Heart right ventricle (tissue), 16 donors: ENCODE measurements at regions not wholly inside any gene's neighbourhood (a gene's known extent, or its start where the extent isn't known, plus 50 kb on each side); places are given as distances from the start of the nearest gene placed in this dataset.

Experiments
- ATAC-seq, 8 donors: fragments of 200-7000 bp; cut with Tn5 transposase; one replicate each; pipeline ENCODE4 v1.9.1; 2020; ENCODE audit warnings: mild to moderate bottlenecking in 8 of 8, moderate library complexity in 8 of 8, moderate number of reproducible peaks in 1 of 8
- DNase-seq, 2 donors: peaks; one replicate each; pipeline ENCODE4 v3.0.0-alpha.2; 2020
- H3K27ac ChIP-seq, 10 donors: fragments of 200-600 bp; sonication (generic) in 2 of 10; one replicate each; pipeline versions ENCODE4 v1.5.0 to v1.8.0; 2020 to 2022; ENCODE audit warnings: mild to moderate bottlenecking in 3 of 10
- H3K27me3 ChIP-seq, 7 donors: fragments of 200-600 bp; one replicate each; pipeline ENCODE4 v1.8.0; 2021 to 2022; ENCODE audit warnings: mild to moderate bottlenecking in 2 of 7
- H3K36me3 ChIP-seq, 9 donors: fragments of 200-600 bp; sonication (generic) in 1 of 9; one replicate each; pipeline versions ENCODE4 v1.5.0 to v1.8.0; 2020 to 2022; ENCODE audit warnings: mild to moderate bottlenecking in 2 of 9
- H3K4me1 ChIP-seq, 9 donors: fragments of 200-600 bp; sonication (generic) in 1 of 9; one replicate each; pipeline versions ENCODE4 v1.5.0 to v1.8.0; 2020 to 2022; ENCODE audit warnings: mild to moderate bottlenecking in 4 of 9
- H3K4me3 ChIP-seq, 10 donors: fragments of 200-600 bp; sonication (generic) in 2 of 10; one replicate each; pipeline versions ENCODE4 v1.5.0 to v1.8.0; 2020 to 2022; ENCODE audit warnings: mild to moderate bottlenecking in 7 of 10, moderate library complexity in 2 of 10
- H3K9me3 ChIP-seq, 11 donors: fragments of 200-600 bp in 10 of 11; sonication (generic) in 2 of 11; one replicate each; pipeline versions ENCODE4 v1.5.0 to v1.8.0; 2013 to 2022; ENCODE audit warnings: mild to moderate bottlenecking in 2 of 11, control low read depth in 1 of 11, moderate library complexity in 1 of 11
- WGBS, 2 donors: extraction: QIAGEN DNeasy Blood & Tissue Kit; methylation state at CpG; one replicate each; pipeline ENCODE4 v1.1.7; 2013; ENCODE audit warnings: inconsistent platforms in 1 of 2; 5-methylcytosine and 5-hydroxymethylcytosine counted together
- intact Hi-C, 10 donors: fragments of 100-400 bp; cut with DNase I; formaldehyde crosslinking; loops; one replicate each; pipeline versions ENCODE4 v1.11.1 to v1.14.2; 2022
- TF ChIP-seq, protein P1 (sequence below), 9 donors: fragments of 200-600 bp; sonication (generic) in 2 of 9; IDR thresholded peaks; one replicate each; pipeline versions ENCODE4 v1.5.0 to v1.8.0; 2021 to 2022; ENCODE audit warnings: antibody characterized with exemption in 9 of 9, mild to moderate bottlenecking in 5 of 9, moderate library complexity in 1 of 9
- donor health status: Arrhythmogenic right ventricular cardiomyopathy.
- donor health status: ischemic (EF 13 %, LVEDD 7.1; RV severe dilation, severe dysfunction).
- donor health status: healthy with polysubstance abuse.
- donor health status: DM: no; HTN: yes; CAD: no.
- donor health status: DM: no; HTN: no; CAD: no.
- donor health status: ischemic (EF 25% LVEDD 6.9; RV normal size, moderate dysfunction).
- donor health status: ischemic (EF 25% LVEDD 5.7; RV mildly dilated, moderate dysfunction).
- donor health status: healthy.
- donor health status: DM: yes; HTN: yes; CAD: no.
- donor health status: Ischemic cardiomyopathy.
- donor health status: ischemic (EF 35%, LVEDD 5.7; RV mildly dilated, moderate dysfunction).
- donor health status: nonischemic (EF 11% LVEDD 7.7; RV severe dilation, severe dysfunction).
- donor health status: DM: yes; HTN: yes; CAD: no.
- donor health status: PGD.
- donor health status: ischemic (EF 29% LVEDD 5.4; RV normal size, mild dysfunction).
- donor health status: nonischemic (EF 23%, LVEDD 6.1; RV moderate dilation, normal function).

GRCh38 chr11:127596433-127596832, 595.9 kb upstream of the KIRREL3 start:
- whole genome bisulfite sequencing, 2 donors: 76 to 82% methylated on average over 3 of the region's 3 CpGs
- H3K9me3 ChIP-seq: no peaks in the 10 kb centered on the region
- no peak overlapping the region for H3K4me3 ChIP-seq

GRCh38 chr11:127592371-127592770, 591.8 kb upstream of the KIRREL3 start:
- TF ChIP-seq, protein P1, sequence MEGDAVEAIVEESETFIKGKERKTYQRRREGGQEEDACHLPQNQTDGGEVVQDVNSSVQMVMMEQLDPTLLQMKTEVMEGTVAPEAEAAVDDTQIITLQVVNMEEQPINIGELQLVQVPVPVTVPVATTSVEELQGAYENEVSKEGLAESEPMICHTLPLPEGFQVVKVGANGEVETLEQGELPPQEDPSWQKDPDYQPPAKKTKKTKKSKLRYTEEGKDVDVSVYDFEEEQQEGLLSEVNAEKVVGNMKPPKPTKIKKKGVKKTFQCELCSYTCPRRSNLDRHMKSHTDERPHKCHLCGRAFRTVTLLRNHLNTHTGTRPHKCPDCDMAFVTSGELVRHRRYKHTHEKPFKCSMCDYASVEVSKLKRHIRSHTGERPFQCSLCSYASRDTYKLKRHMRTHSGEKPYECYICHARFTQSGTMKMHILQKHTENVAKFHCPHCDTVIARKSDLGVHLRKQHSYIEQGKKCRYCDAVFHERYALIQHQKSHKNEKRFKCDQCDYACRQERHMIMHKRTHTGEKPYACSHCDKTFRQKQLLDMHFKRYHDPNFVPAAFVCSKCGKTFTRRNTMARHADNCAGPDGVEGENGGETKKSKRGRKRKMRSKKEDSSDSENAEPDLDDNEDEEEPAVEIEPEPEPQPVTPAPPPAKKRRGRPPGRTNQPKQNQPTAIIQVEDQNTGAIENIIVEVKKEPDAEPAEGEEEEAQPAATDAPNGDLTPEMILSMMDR (IDR thresholded peaks at IDR 0.05): no peak
- WGBS, 2 donors: 64 to 67% methylated on average over 1 of the region's 1 CpG
- H3K27me3 ChIP-seq: no peaks in the 10 kb centered on the region
- no peaks in the 10 kb centered on the region for H3K4me1 ChIP-seq
- H3K9me3 ChIP-seq: no peaks in the 10 kb centered on the region
- no peak for ATAC-seq
- H3K27ac ChIP-seq: no peak overlapping the region
- H3K36me3 ChIP-seq: no peaks in the 10 kb centered on the region
- no peak for DNase-seq
- intact Hi-C loops: no loop called here
- no peak overlapping the region for H3K4me3 ChIP-seq

More at GRCh38 chr11:127596433-127596832, 595.9 kb upstream of the KIRREL3 start:
- intact Hi-C loops: loop anchor here in 1 of 10 donors (5.0 kb wide), 1 partner anchor 1986 kb away; no protein-coding TSS in a partner anchor
- DNase-seq (no peak), ATAC-seq (no peak)
- no peaks in the 10 kb centered on the region for H3K36me3 ChIP-seq
- H3K27me3 ChIP-seq: no peaks in the 10 kb centered on the region
- no peaks in the 10 kb centered on the region for H3K4me1 ChIP-seq
- no peak overlapping the region for H3K27ac ChIP-seq
- TF ChIP-seq, protein P1 (IDR thresholded peaks at IDR 0.05): no peak

DNA sequence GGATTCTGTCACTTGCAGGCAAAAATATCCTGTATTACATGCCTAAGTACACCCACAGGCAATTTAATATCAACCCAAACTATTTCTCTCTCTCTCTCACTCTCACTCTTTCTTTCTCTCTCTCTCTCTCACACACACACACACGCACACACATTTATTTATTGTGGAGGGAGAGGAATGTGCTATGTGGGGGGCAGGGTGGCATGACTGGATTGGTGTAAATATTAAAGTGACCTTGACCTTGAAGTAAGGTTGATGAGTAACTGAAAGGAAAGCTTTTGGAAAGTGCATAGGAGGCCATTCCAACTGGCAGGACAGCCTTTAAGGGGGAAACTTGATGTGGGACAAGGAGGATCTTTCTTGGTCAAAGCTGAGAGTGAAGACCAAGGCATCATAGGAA, 589.7 kb upstream of the KIRREL3 start:
- Histone ChIP-seq H3K27ac (no peak overlapping the region), H3K4me3 (no peak overlapping the region), H3K9me3 (no peaks in the 10 kb centered on the region), H3K36me3 (no peaks in the 10 kb centered on the region), H3K4me1 (no peaks in the 10 kb centered on the region), H3K27me3 (no peaks in the 10 kb centered on the region)
- WGBS, 2 donors: 70 to 88% methylated on average over 1 of the region's 1 CpG
- DNase-seq (no peak), ATAC-seq (no peak)
- TF ChIP-seq, protein P1 (IDR thresholded peaks at IDR 0.05): no peak
- intact Hi-C loops: no loop called here

GRCh38 chr11:127588431-127588830, 587.9 kb upstream of the KIRREL3 start:
- no peaks in the 10 kb centered on the region for H3K4me1 ChIP-seq
- no peaks in the 10 kb centered on the region for H3K27me3 ChIP-seq
- H3K27ac ChIP-seq: no peak overlapping the region
- intact Hi-C loops: no loop called here
- H3K9me3 ChIP-seq: no peaks in the 10 kb centered on the region
- DNase-seq (no peak), ATAC-seq (no peak)
- TF ChIP-seq, protein P1 (IDR thresholded peaks at IDR 0.05): no peak
- H3K36me3 ChIP-seq: no peaks in the 10 kb centered on the region
- whole genome bisulfite sequencing, 2 donors: 88 to 95% methylated on average over 5 of the region's 5 CpGs
- no peak overlapping the region for H3K4me3 ChIP-seq
